ENCODE measurements at regions not wholly inside any gene's neighbourhood (a gene's known extent, or its start where the extent isn't known, plus 50 kb on each side); places are given as distances from the start of the nearest gene placed in this dataset.

DNA sequence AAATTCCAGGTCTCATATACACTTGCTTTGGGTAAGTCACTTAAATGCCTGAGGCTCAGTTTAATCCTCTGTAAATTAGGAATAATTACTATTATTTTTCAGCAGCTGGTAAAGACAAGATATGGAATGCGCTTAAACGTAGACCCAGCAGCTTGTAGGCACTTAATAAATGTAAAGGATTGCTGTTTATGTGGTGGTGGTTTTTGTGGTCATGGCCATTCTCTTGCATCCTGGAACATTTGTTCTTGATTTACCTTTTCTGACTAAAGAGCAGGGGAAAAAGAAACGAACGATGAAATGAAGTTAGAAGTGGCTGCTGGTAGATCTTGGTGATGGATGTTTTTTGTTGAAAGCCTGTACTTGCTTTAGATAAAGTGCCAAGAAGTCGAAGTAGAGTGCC is 195.0 kb upstream of the FOXD3 start:
- TF ChIP-seq CTCF (IDR thresholded peaks at IDR 0.05) (no peak), POLR2A (IDR thresholded peaks at IDR 0.05) (no peak)

Data from testis (tissue), 2 donors.